PC-3 (cell line): ENCODE measurements at regions not wholly inside any gene's neighbourhood (a gene's known extent, or its start where the extent isn't known, plus 50 kb on each side); places are given as distances from the start of the nearest gene placed in this dataset.
A peak's percentile ranks its signal among the peaks of the same experiment; 100 is the strongest.

ENCODE experiments used
- ATAC-seq: fragments of 200-7000 bp; cut with Tn5 transposase; 2 replicates; pipeline ENCODE4 v1.9.1; 2020; ENCODE audit warnings: mild to moderate bottlenecking, moderate library complexity
- BruUV-seq: library from RNA; stranded (reverse); fragments of 400-500 nt; replicated peaks from 2 replicates; lab custom pipeline; 2021; lab: Mats Ljungman, UMichigan
- CTCF ChIA-PET: fragments of 300-600 bp; sonication (Branson Sonifier 250); formaldehyde crosslinking; loops from one replicate; lab custom pipeline; 2022; ENCODE audit warnings: antibody characterized with exemption; lab: Charles Lee
- POLR2A ChIA-PET: fragments of 300-600 bp; sonication (Branson Sonifier 250); formaldehyde crosslinking; loops from one replicate; lab custom pipeline; 2022; ENCODE audit warnings: antibody characterized with exemption; ENCODE audit not compliant: unreplicated experiment; lab: Charles Lee
- DNase-seq: peaks from one replicate; pipeline ENCODE4 v3.0.0-alpha.2; 2015
- H2AFZ ChIP-seq: fragments of 300-600 bp; sonication (generic); 2 replicates; pipeline ENCODE4 v1.6.0; 2016; ENCODE audit warnings: antibody characterized with exemption, low read length
- H3F3A ChIP-seq: fragments of 300-600 bp; sonication (generic); one replicate; pipeline ENCODE4 v1.6.0; 2017; ENCODE audit warnings: antibody characterized with exemption, low read length, control low read depth, mild to moderate bottlenecking; ENCODE audit not compliant: unreplicated experiment
- H3K27ac ChIP-seq: fragments of 300-600 bp; sonication (generic); 2 replicates; pipeline ENCODE4 v1.5.1; 2016; ENCODE audit warnings: mild to moderate bottlenecking, low read length
- H3K27me3 ChIP-seq: fragments of 300-600 bp; sonication (generic); 2 replicates; pipeline ENCODE4 v1.6.1; 2016; ENCODE audit warnings: low read length, mixed read lengths
- H3K36me3 ChIP-seq: fragments of 300-600 bp; sonication (generic); 2 replicates; pipeline ENCODE4 v1.6.1; 2016; ENCODE audit warnings: low read depth, mixed run types, low read length, mixed read lengths
- H3K4me1 ChIP-seq: fragments of 300-600 bp; sonication (generic); 2 replicates; pipeline ENCODE4 v1.5.1; 2016; ENCODE audit warnings: low read length; ENCODE audit not compliant: insufficient read depth
- H3K4me2 ChIP-seq: fragments of 300-600 bp; sonication (generic); 2 replicates; pipeline ENCODE4 v1.6.0; 2016; ENCODE audit warnings: low read length
- H3K4me3 ChIP-seq: fragments of 300-600 bp; sonication (generic); 2 replicates; pipeline ENCODE4 v1.5.1; 2016; ENCODE audit warnings: mild to moderate bottlenecking, low read length, mixed read lengths
- H3K79me2 ChIP-seq: fragments of 300-600 bp; sonication (generic); 2 replicates; pipeline ENCODE4 v1.6.1; 2017; ENCODE audit warnings: low read length, mixed read lengths
- H3K9ac ChIP-seq: fragments of 300-600 bp; sonication (generic); 2 replicates; pipeline ENCODE4 v1.6.0; 2016; ENCODE audit warnings: mild to moderate bottlenecking, low read length
- H3K9me2 ChIP-seq: fragments of 300-600 bp; sonication (generic); replicated peaks from 2 replicates; pipeline ENCODE4 v1.6.1; 2016; ENCODE audit warnings: mixed run types, low read length, mixed read lengths
- H3K9me3 ChIP-seq: fragments of 300-600 bp; sonication (generic); 2 replicates; pipeline ENCODE4 v1.6.1; 2016; ENCODE audit warnings: low read length, mixed read lengths
- H4K20me1 ChIP-seq: fragments of 300-600 bp; sonication (generic); 2 replicates; pipeline ENCODE4 v1.6.1; 2016; ENCODE audit warnings: low read length, mixed read lengths
- EZH2 ChIP-seq: fragments of 300-600 bp; sonication (generic); IDR thresholded peaks from one replicate; pipeline ENCODE4 v1.6.1; 2017; ENCODE audit warnings: antibody characterized with exemption, mild to moderate bottlenecking, low read length; ENCODE audit not compliant: unreplicated experiment
- EZH2phosphoT487 ChIP-seq: fragments of 300-600 bp; sonication (generic); IDR thresholded peaks from 2 replicates; pipeline ENCODE4 v1.6.1; 2018; ENCODE audit warnings: mild to moderate bottlenecking, antibody characterized with exemption, low read length, borderline replicate concordance
- intact Hi-C: fragments of 100-400 bp; cut with micrococcal nuclease; formaldehyde crosslinking; loops from 2 replicates; pipeline ENCODE4 v1.9.0; 2023
- TF ChIP-seq, protein P1 (sequence below): fragments of 300-600 bp; sonication (generic); conservative IDR thresholded peaks from 2 replicates; pipeline ENCODE4 v1.5.1; 2017; ENCODE audit warnings: antibody characterized with exemption, low read depth, mild to moderate bottlenecking, low read length

DNA sequence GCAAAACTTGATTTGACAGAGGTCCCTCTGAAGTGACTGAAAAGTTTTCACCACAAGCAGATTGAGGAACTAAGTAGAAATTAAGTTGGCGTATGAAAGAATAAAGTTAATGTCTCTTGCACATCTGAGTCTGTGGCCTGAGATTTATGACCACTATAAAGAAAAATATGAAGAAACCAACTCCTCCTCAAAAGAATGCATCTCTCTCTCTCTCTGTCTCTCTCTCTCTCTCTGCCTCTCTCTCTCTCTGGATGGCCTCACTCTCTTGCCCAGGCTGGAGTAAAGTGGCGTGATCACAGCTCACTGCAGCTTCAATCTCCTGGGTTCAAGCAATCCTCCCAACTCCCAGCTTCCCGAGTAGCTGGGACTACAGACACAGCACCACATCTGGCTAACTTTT is 55.2 kb downstream of the RPL22L1 start:
- peaks cover 10% of the 10 kb centered on the region for H3F3A ChIP-seq
- peak overlapping the region; percentile 48; the same call in 1 of the 2 replicates for H2AFZ ChIP-seq
- no TSS peak for BruUV-seq
- H3K9me2 ChIP-seq: no peaks in the 10 kb centered on the region
- H3K9ac ChIP-seq: no peak overlapping the region
- no peaks in the 10 kb centered on the region for H3K9me3 ChIP-seq
- H3K79me2 ChIP-seq: no peaks in the 10 kb centered on the region
- intact Hi-C loops: loop anchor here (2.0 to 10.0 kb wide), 3 partner anchors 34 to 1050 kb away; partner anchors contain the start of genes ACTRT3 and TERC
- ChIA-PET POLR2A (interaction anchor here (0.6 kb wide), 1 partner anchor 10 kb away, joined by 8 read pairs; no protein-coding TSS in a partner anchor), CTCF (interaction anchor here (0.6 to 1.4 kb wide), 4 partner anchors 34 to 751 kb away, joined by 3 to 10 read pairs (median 5); no protein-coding TSS in a partner anchor)
- no peaks in the 10 kb centered on the region for H4K20me1 ChIP-seq
- DNase-seq: no peak
- H3K4me2 ChIP-seq: peak overlapping the region; percentile 52
- no peaks in the 10 kb centered on the region for H3K27me3 ChIP-seq
- peaks cover 39% of the 10 kb centered on the region for H3K4me1 ChIP-seq
- H3K4me3 ChIP-seq: no peak overlapping the region
- H3K36me3 ChIP-seq: no peaks in the 10 kb centered on the region
- no peak for ATAC-seq
- TF ChIP-seq, protein P1, sequence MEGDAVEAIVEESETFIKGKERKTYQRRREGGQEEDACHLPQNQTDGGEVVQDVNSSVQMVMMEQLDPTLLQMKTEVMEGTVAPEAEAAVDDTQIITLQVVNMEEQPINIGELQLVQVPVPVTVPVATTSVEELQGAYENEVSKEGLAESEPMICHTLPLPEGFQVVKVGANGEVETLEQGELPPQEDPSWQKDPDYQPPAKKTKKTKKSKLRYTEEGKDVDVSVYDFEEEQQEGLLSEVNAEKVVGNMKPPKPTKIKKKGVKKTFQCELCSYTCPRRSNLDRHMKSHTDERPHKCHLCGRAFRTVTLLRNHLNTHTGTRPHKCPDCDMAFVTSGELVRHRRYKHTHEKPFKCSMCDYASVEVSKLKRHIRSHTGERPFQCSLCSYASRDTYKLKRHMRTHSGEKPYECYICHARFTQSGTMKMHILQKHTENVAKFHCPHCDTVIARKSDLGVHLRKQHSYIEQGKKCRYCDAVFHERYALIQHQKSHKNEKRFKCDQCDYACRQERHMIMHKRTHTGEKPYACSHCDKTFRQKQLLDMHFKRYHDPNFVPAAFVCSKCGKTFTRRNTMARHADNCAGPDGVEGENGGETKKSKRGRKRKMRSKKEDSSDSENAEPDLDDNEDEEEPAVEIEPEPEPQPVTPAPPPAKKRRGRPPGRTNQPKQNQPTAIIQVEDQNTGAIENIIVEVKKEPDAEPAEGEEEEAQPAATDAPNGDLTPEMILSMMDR: no peak
- TF ChIP-seq EZH2phosphoT487: no peak
- H3K27ac ChIP-seq: no peak overlapping the region

DNA sequence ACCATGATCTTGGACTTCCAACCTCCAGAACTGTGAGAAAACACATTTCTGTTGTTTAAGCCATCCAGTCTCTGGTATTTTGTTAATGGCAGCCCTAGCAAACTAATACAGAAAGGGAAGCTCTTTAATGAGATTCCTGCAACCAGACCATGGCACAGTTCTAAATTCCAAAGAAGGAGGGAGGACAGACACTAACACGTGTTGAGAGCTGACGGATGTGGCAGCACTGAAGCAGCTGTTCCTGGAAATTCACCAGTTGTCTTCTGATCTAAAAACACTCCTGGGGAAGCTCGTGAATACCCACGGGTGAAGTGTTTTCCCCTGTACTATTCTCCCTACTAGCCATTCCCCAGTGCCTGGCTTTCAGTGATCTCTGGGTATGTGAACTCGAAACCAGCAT is 56.7 kb downstream of the RPL22L1 start:
- DNase-seq (no peak), ATAC-seq (no peak)
- Histone ChIP-seq H3K27me3 (no peaks in the 10 kb centered on the region), H3K9me3 (no peaks in the 10 kb centered on the region), H3K36me3 (no peaks in the 10 kb centered on the region), H3K79me2 (no peaks in the 10 kb centered on the region), H3K9me2 (no peaks in the 10 kb centered on the region), H4K20me1 (no peaks in the 10 kb centered on the region), H3K4me1 (peaks cover 54% of the 10 kb centered on the region), H3K4me2 (no peak overlapping the region), H3K27ac (no peak overlapping the region), H2AFZ (no peak overlapping the region), H3F3A (peaks cover 10% of the 10 kb centered on the region), H3K9ac (no peak overlapping the region), H3K4me3 (no peak overlapping the region)
- intact Hi-C loops: loop anchor here (5.0 to 10.0 kb wide), 2 partner anchors 116 to 1048 kb away; partner anchors contain the start of genes ACTRT3 and TERC
- POLR2A ChIA-PET: no interaction called here
- no peak for TF ChIP-seq EZH2phosphoT487
- TF ChIP-seq, protein P1: no peak
- CTCF ChIA-PET: no interaction called here
- no TSS peak for BruUV-seq

- no peaks in the 10 kb centered on the region for H3K9me3 ChIP-seq
- H3K4me2 ChIP-seq: peak overlapping the region; percentile 77
- ChIA-PET CTCF (interaction anchor here (0.5 to 2.1 kb wide), 19 partner anchors 36 to 503 kb away, joined by 3 to 59 read pairs (median 4); partner anchors contain the start of genes RPL22L1 and SKIL), POLR2A (no interaction called here)
- no peak overlapping the region for H3K9ac ChIP-seq
- peaks cover 10% of the 10 kb centered on the region for H3F3A ChIP-seq
- no peaks in the 10 kb centered on the region for H3K79me2 ChIP-seq
- no TSS peak for BruUV-seq
- peak overlapping the region; percentile 80 for H3K27ac ChIP-seq
- H4K20me1 ChIP-seq: no peaks in the 10 kb centered on the region
- H3K4me3 ChIP-seq: peak overlapping the region; percentile 8; the same call in 1 of the 2 replicates
- no peak overlapping the region for H2AFZ ChIP-seq
- H3K36me3 ChIP-seq: no peaks in the 10 kb centered on the region
- no peak for TF ChIP-seq EZH2
- TF ChIP-seq, protein P1: peak; percentile 98
- intact Hi-C loops: loop anchor here (1.0 to 10.0 kb wide), 7 partner anchors 115 to 1047 kb away; partner anchors contain the start of genes ACTRT3 and TERC
- ATAC-seq (peak; percentile 36), DNase-seq (peak; percentile 98)
- H3K9me2 ChIP-seq: no peaks in the 10 kb centered on the region
- H3K27me3 ChIP-seq: no peaks in the 10 kb centered on the region
- peaks cover 56% of the 10 kb centered on the region for H3K4me1 ChIP-seq
Observed at GRCh38 chr3:170811928-170812591, 57.9 kb downstream of the RPL22L1 start.
